GM06990 (cell line): ENCODE measurements at regions not wholly inside any gene's neighbourhood (a gene's known extent, or its start where the extent isn't known, plus 50 kb on each side); places are given as distances from the start of the nearest gene placed in this dataset.

Source experiments
- DNase-seq: peaks from one replicate; pipeline ENCODE4 v3.0.0-alpha.2; 2011; ENCODE audit not compliant: insufficient read length; ENCODE audit errors: extremely low read depth
- H3K27me3 ChIP-seq: replicated peaks from 2 replicates; pipeline ENCODE4 v1.6.0; 2011; ENCODE audit warnings: low read length; ENCODE audit not compliant: control insufficient read depth, insufficient read depth
- H3K36me3 ChIP-seq: 2 replicates; pipeline ENCODE4 v1.5.1; 2011; ENCODE audit warnings: low read length; ENCODE audit not compliant: control insufficient read depth, insufficient read depth
- H3K4me3 ChIP-seq: replicated peaks from 2 replicates; pipeline ENCODE4 v1.5.1; 2011; ENCODE audit warnings: low read depth, mild to moderate bottlenecking, control low read depth, low read length
- CTCF ChIP-seq: IDR thresholded peaks from 2 replicates; pipeline ENCODE4 v1.5.1; 2011; ENCODE audit warnings: low read length, control low read depth, mild to moderate bottlenecking, inconsistent platforms; ENCODE audit not compliant: insufficient read depth, poor library complexity, severe bottlenecking

GRCh38 chr9:95793924-95794828 is 81.3 kb upstream of the ERCC6L2 start:
- no peak overlapping the region for H3K4me3 ChIP-seq
- no peak for TF ChIP-seq CTCF
- H3K36me3 ChIP-seq = no peaks in the 10 kb centered on the region
- H3K27me3 ChIP-seq = no peaks in the 10 kb centered on the region
- no peak for DNase-seq

- no peaks in the 10 kb centered on the region for H3K36me3 ChIP-seq
- TF ChIP-seq CTCF = no peak
Measured at GRCh38 chr9:95791695-95792094, 83.8 kb upstream of the ERCC6L2 start.

GRCh38 chr9:95791286-95791685 is 84.2 kb upstream of the ERCC6L2 start:
- no peak for TF ChIP-seq CTCF
- no peaks in the 10 kb centered on the region for H3K36me3 ChIP-seq
- H3K27me3 ChIP-seq = no peaks in the 10 kb centered on the region
- no peak overlapping the region for H3K4me3 ChIP-seq
- DNase-seq = no peak

More at GRCh38 chr9:95791695-95792094, 83.8 kb upstream of the ERCC6L2 start:
- no peak overlapping the region for H3K4me3 ChIP-seq
- DNase-seq = no peak
- no peaks in the 10 kb centered on the region for H3K27me3 ChIP-seq

DNA sequence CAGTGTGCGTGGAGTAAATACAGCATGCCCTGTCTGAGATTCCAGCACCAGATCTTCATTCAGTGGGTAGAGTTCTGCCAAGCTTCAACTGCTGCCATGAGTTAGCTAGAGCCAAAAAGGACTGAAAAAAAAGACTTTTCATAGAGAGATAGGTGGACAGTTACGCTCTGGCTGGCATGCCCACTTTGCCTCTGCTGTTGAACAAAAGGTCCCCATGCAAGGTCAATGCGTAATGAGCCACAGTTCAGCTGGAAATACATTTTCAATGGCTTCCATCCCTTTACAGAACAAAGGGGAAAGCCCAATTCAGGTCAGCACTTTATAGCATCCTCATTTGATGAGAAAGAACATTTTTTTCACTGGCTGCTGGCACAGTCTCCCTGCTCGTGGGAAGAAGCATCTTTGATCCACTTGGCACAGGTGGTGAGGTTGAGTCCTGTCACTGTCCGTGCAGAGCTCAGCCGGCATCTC is 86.9 kb upstream of the ERCC6L2 start:
- no peak for TF ChIP-seq CTCF
- no peak overlapping the region for H3K4me3 ChIP-seq

DNA sequence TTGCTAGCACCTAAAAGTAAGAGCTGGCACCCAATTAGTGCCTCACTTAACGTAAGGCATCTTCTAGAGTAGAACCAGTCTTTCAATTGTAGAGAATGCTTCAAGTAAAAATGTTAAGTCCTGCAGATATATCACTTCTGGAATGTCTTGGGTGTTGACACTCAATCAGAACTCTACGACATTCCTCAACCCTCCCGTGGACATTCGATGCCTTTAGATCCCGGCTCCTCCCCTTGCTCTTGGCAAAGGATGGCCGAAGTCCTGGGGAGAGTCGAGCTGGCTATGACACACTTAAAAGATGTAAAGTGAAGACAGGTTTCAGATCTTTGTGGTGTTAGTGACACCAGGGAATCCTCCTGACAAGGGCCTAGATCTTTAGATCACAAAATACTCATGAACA is 87.5 kb upstream of the ERCC6L2 start:
- no peak for DNase-seq
- no peaks in the 10 kb centered on the region for H3K36me3 ChIP-seq
- no peaks in the 10 kb centered on the region; the same call in 1 of the 2 replicates for H3K27me3 ChIP-seq
- no peak for TF ChIP-seq CTCF
- no peak overlapping the region for H3K4me3 ChIP-seq

More for the DNA sequence above, 86.9 kb upstream of the ERCC6L2 start:
- Histone ChIP-seq H3K27me3 (no peaks in the 10 kb centered on the region; the same call in 1 of the 2 replicates), H3K36me3 (no peaks in the 10 kb centered on the region)
- DNase-seq = no peak
